ENCODE measurements at regions not wholly inside any gene's neighbourhood (a gene's known extent, or its start where the extent isn't known, plus 50 kb on each side); places are given as distances from the start of the nearest gene placed in this dataset.

GRCh38 chr13:34627509-34628208 lies 314.4 kb upstream of the NBEA start:
- intact Hi-C loops (cut with micrococcal nuclease), result no loop called here
- no peak overlapping the region for H3K4me3 Mint-ChIP-seq (ENCODE audit: unreplicated experiment)
- H3K4me1 Mint-ChIP-seq (ENCODE audit: insufficient read depth, unreplicated experiment), result no peaks in the 10 kb centered on the region
- BruUV-seq (replicated peaks), result no TSS peak
- H3K9me3 Mint-ChIP-seq (ENCODE audit: unreplicated experiment), result no peaks in the 10 kb centered on the region
- H3K36me3 Mint-ChIP-seq (ENCODE audit: insufficient read depth, unreplicated experiment), result no peaks in the 10 kb centered on the region
- no peaks in the 10 kb centered on the region for H3K27me3 Mint-ChIP-seq (ENCODE audit: insufficient read depth, unreplicated experiment)
- ChIA-PET POLR2A (interaction anchor here (1.8 kb wide), 1 partner anchor 10 kb away, joined by 3 read pairs; no protein-coding TSS in a partner anchor), CTCF (no interaction called here)
- no peak overlapping the region for H3K27ac Mint-ChIP-seq (ENCODE audit: low read depth, unreplicated experiment)
- TF ChIP-seq, protein P1, sequence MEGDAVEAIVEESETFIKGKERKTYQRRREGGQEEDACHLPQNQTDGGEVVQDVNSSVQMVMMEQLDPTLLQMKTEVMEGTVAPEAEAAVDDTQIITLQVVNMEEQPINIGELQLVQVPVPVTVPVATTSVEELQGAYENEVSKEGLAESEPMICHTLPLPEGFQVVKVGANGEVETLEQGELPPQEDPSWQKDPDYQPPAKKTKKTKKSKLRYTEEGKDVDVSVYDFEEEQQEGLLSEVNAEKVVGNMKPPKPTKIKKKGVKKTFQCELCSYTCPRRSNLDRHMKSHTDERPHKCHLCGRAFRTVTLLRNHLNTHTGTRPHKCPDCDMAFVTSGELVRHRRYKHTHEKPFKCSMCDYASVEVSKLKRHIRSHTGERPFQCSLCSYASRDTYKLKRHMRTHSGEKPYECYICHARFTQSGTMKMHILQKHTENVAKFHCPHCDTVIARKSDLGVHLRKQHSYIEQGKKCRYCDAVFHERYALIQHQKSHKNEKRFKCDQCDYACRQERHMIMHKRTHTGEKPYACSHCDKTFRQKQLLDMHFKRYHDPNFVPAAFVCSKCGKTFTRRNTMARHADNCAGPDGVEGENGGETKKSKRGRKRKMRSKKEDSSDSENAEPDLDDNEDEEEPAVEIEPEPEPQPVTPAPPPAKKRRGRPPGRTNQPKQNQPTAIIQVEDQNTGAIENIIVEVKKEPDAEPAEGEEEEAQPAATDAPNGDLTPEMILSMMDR (IDR thresholded peaks at IDR 0.05; ENCODE audit: unreplicated experiment), result no peak
- DNase-seq (ENCODE audit: unreplicated experiment), result no peak

DNA sequence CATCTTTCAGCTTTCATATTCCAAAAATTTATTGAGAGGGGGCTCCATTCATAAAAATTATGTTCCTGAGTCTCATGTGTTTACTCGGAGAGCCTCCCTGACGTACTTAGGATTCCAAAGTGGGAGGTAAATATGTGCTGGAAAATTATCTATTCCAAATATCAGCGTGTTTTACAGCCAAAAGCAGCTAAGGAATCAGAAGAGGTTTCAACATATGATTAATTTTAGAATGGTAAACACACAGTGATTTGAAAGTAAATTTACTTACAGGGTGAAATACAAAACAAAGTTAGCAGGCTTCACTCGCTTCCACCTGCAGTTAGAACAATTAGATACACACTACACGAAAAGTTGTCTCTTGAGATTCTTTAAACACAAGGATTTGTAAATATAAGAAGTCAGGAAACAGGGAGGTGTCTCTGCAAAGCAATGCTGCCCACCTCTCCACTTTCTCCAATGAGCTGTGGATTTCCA lies 313.8 kb upstream of the NBEA start:
- no peak for DNase-seq (ENCODE audit: unreplicated experiment)
- intact Hi-C loops (cut with micrococcal nuclease), result no loop called here
- Mint-ChIP-seq H3K9me3 (ENCODE audit: unreplicated experiment) (no peaks in the 10 kb centered on the region), H3K4me3 (ENCODE audit: unreplicated experiment) (no peak overlapping the region), H3K4me1 (ENCODE audit: insufficient read depth, unreplicated experiment) (no peaks in the 10 kb centered on the region), H3K27ac (ENCODE audit: low read depth, unreplicated experiment) (no peak overlapping the region), H3K27me3 (ENCODE audit: insufficient read depth, unreplicated experiment) (no peaks in the 10 kb centered on the region), H3K36me3 (ENCODE audit: insufficient read depth, unreplicated experiment) (no peaks in the 10 kb centered on the region)
- ChIA-PET POLR2A (interaction anchor here (1.8 kb wide), 1 partner anchor 11 kb away, joined by 3 read pairs; no protein-coding TSS in a partner anchor), CTCF (no interaction called here)
- BruUV-seq (replicated peaks), result no TSS peak
- TF ChIP-seq, protein P1 (IDR thresholded peaks at IDR 0.05; ENCODE audit: unreplicated experiment), result no peak

DNA sequence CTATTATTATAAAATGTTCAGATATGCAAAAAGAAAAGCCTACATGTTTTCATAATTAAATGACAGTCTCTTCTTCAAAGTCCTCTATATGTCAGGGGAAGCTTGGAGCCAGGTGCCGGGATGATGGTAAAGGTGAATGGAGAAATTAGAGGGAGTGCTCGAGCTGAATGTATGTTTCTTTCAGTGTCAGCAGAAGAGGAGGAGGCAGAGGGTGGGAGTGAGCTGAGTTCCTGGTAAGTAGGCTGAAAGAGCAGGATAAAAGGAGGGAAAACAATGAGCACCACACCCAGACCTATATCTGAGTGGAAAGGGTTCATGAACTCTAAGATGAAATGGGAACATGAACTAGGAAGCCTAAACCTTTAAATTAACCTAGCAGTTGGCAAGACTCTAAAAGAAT lies 307.6 kb upstream of the NBEA start:
- TF ChIP-seq, protein P1 (IDR thresholded peaks at IDR 0.05; ENCODE audit: unreplicated experiment), result no peak
- ChIA-PET POLR2A (no interaction called here), CTCF (no interaction called here)
- no peaks in the 10 kb centered on the region for H3K36me3 Mint-ChIP-seq (ENCODE audit: insufficient read depth, unreplicated experiment)
- H3K4me3 Mint-ChIP-seq (ENCODE audit: unreplicated experiment), result no peak overlapping the region
- no TSS peak for BruUV-seq (replicated peaks)
- DNase-seq (ENCODE audit: unreplicated experiment), result no peak
- no peaks in the 10 kb centered on the region for H3K9me3 Mint-ChIP-seq (ENCODE audit: unreplicated experiment)
- no peak overlapping the region for H3K27ac Mint-ChIP-seq (ENCODE audit: low read depth, unreplicated experiment)
- intact Hi-C loops (cut with micrococcal nuclease), result no loop called here
- no peaks in the 10 kb centered on the region for H3K27me3 Mint-ChIP-seq (ENCODE audit: insufficient read depth, unreplicated experiment)
- no peaks in the 10 kb centered on the region for H3K4me1 Mint-ChIP-seq (ENCODE audit: insufficient read depth, unreplicated experiment)

DNA sequence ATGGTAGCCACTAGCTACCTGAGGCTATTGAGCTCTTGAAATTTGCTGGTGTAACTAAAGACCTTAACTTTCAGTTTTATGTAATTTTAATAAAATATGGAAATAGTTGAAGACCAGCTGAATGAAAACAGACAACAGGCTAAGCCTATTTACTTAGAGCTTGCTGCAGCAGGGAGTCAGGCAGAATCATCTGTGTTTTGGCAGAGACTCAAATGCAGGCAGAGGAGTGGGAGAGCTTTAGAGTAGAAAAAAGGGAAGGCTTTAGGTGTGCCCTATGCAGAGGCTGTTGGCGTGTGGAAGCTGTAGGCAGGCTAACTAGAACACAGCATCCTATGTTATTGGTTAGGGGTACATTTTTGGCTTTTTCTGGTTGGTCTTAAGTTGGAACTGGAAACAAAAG lies 304.9 kb upstream of the NBEA start:
- H3K9me3 Mint-ChIP-seq (ENCODE audit: unreplicated experiment), result no peaks in the 10 kb centered on the region
- TF ChIP-seq, protein P1 (IDR thresholded peaks at IDR 0.05; ENCODE audit: unreplicated experiment), result no peak
- intact Hi-C loops (cut with micrococcal nuclease), result no loop called here
- ChIA-PET CTCF (no interaction called here), POLR2A (no interaction called here)
- DNase-seq (ENCODE audit: unreplicated experiment), result no peak
- H3K4me1 Mint-ChIP-seq (ENCODE audit: insufficient read depth, unreplicated experiment), result no peaks in the 10 kb centered on the region
- no peak overlapping the region for H3K27ac Mint-ChIP-seq (ENCODE audit: low read depth, unreplicated experiment)
- no peaks in the 10 kb centered on the region for H3K27me3 Mint-ChIP-seq (ENCODE audit: insufficient read depth, unreplicated experiment)
- BruUV-seq (replicated peaks), result no TSS peak
- no peaks in the 10 kb centered on the region for H3K36me3 Mint-ChIP-seq (ENCODE audit: insufficient read depth, unreplicated experiment)
- H3K4me3 Mint-ChIP-seq (ENCODE audit: unreplicated experiment), result no peak overlapping the region

Measured in MCF 10A (cell line).